Endothelial cell of umbilical vein (primary cell): ENCODE measurements at regions not wholly inside any gene's neighbourhood (a gene's known extent, or its start where the extent isn't known, plus 50 kb on each side); places are given as distances from the start of the nearest gene placed in this dataset.

Source experiments
- CTCF ChIP-seq, 2 donors: IDR thresholded peaks; 1 replicate in 1 of 2; 2 replicates in 1 of 2; pipeline ENCODE4 v1.5.1; 2011; ENCODE audit warnings: low read length in 2 of 2, mild to moderate bottlenecking in 2 of 2, moderate library complexity in 2 of 2, control low read depth in 1 of 2, inconsistent platforms in 1 of 2, low read depth in 1 of 2; ENCODE audit not compliant: insufficient read depth in 1 of 2; ENCODE audit errors: extremely low read depth in 1 of 2
- POLR2A ChIP-seq: IDR thresholded peaks from 2 replicates; pipeline ENCODE4 v1.6.1; 2012; ENCODE audit warnings: low read depth, mild to moderate bottlenecking, control low read depth, low read length
- POLR2AphosphoS5 ChIP-seq: IDR thresholded peaks from 2 replicates; pipeline ENCODE4 v1.6.1; 2012; ENCODE audit warnings: low read depth, mild to moderate bottlenecking, control low read depth, low read length, moderate library complexity; ENCODE audit not compliant: insufficient read depth

GRCh38 chrX:63282077-63282476, 69.1 kb downstream of the SPIN4 start:
- TF ChIP-seq CTCF (IDR thresholded peaks at IDR 0.05; ENCODE audit: extremely low read depth in 1 of 2, insufficient read depth in 1 of 2, low read depth in 1 of 2, low read length in 2 of 2): no peak
- no peak for TF ChIP-seq POLR2AphosphoS5
- TF ChIP-seq POLR2A: no peak
